ENCODE measurements at regions not wholly inside any gene's neighbourhood (a gene's known extent, or its start where the extent isn't known, plus 50 kb on each side); places are given as distances from the start of the nearest gene placed in this dataset.
"Not testable (repeated sequence)": the region's sequence is repeated elsewhere in the genome, so short reads cannot be mapped to it uniquely, and the experiment has no call there.

DNA sequence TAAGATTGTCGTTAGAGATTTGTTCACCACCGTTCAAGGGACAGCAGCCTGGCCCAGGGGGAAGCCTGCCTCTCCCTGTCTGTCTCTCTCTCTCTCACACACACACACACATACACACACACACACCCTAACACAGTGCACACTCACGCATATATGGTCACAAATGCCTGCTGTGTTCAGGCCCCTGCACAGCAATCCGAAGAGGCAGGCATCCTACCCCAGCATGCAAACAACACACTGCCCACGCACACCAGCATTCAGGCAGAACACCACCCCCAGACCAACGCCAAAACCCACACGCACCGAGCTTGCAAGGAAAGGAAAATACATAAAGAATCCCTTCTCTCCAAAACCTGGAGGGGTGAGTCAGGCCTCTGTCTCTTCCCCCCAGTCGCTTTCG is 111.6 kb upstream of the FOXD4L5 start:
- DNase-seq (ENCODE audit: low read depth): not testable (repeated sequence)

DNA sequence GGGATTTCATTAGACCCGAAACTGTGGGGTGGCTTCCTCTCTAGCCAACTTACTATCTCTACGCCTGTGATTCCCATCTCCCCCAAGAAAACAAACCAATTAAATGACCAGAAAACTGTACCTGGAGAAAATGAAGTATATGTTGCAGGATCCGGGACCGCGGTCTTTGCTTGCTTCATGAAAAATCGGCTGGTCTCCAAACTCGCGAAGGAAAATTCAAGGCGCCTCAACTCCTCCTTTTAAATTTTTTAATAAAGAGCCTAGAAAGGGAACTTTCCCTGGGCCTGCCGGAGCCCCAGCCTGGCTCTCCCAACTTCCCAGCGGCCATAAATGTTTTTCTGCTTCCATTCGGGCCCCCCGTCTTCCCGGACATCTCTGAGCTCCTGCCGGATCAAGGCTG is 110.8 kb upstream of the FOXD4L5 start:
- DNase-seq (ENCODE audit: low read depth): not testable (repeated sequence)

DNA sequence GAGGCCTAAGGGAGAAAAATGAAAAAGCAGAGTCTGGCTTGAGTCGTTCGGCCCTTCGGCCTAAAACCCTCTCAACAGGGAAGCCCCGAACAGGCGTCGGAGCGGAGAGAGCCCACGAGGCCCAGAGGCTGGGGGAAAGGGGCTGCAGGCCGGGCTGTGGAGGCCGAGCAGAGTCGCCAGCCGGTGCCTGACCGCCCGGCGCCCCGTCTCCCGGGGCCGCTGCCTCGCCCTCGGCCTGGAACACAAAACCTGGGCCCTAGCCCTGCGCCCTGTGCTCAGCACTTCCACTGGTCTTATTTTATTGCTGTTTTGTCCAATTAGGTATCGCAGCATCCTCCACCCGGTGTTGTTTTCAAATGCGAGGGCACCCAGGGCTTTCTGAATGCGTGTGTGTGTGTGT is 110.1 kb upstream of the FOXD4L5 start:
- not testable (repeated sequence) for DNase-seq (ENCODE audit: low read depth)

DNA sequence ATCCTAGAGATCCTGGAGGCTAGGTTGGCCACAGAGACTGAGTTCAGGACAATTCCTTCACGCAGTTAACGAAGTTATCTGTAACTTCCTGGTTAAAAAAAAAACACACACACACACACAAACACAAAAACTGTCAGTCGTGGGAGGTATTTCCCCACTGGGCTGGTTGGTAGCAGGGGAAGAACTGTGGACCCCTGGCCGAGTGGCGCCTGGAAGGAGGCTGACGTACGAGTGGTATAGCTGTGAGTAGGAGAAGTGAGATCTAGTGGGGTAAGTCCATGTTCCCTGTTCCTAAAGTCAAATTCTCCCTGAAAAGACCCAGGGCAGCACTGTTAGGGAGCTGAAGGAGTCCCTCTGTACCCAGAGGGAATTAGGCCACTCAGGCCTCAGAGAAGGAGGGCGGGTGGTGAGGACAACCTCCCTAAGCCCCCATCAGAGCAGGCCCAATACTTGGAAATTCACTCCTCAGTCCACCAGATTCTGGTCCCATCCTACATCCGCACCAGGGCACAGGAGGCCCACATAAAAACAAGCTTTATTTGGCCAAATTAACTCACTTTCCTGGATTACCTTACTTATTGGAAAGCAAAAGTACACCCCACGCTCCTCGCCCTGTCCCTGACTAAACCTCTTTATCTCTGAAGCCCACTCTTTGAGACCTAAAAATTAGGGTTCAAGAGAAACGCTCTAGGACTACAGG is 108.3 kb upstream of the FOXD4L5 start:
- DNase-seq (ENCODE audit: low read depth): not testable (repeated sequence)

DNA sequence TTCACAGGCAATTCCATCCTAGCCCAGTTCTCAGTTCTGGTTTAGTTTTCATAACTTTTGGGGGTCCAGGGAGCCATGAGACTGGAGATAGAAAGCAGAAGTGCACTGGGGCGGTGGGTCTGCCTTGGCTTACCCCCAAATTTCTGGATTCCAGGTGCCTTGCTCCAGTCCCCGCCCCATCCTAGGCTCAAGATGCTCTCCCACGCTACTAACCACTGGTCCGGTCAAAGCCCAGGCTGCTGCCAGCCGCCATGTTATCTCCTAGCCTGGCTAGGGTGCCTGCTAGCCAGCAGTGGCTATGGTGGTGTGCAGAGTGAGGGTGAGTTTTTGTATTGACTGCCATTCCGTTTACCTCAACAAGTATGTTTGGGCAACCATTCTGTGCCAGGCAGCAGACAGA is 107.6 kb upstream of the FOXD4L5 start:
- not testable (repeated sequence) for DNase-seq (ENCODE audit: low read depth)

DNA sequence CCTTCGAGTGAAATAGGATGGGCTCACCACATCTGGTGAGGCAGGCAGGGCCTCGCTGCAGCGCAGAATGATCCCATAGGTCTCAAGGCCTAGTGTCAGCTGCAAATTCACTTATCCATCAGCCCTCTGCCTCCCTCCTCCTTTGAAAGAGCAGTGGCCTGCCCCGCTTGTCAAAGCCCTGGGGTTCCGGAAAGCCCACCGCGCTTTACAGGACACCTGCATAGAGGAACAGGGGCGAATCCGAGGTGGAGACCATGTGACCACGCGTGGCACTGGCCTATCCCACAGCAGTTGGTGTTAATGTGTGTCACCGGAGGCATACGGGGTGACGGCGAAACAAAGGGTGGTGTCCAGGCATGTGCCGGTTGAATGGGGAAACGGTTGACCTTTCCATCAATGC is 104.7 kb upstream of the FOXD4L5 start:
- DNase-seq (ENCODE audit: low read depth): not testable (repeated sequence)

DNA sequence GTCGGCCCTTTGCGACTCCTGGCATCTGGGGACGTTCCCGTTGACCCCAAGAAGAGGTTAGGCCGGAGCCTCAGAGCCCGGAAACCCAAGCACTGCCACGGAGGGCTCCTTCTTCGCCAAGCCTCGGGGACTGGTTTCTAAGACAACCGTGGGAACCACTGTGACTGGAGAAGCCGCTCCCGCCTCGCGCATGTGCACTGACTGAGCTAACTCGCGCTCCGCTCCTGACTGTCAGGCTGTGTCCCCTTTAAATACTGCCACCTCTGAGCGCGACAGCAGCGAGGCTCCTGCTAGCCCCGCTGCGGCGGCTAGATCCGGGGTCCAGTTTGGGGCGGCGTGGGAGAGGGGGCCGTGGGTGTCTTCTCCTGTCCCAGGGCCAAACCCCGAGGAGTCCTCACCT is 104.2 kb upstream of the FOXD4L5 start:
- not testable (repeated sequence) for DNase-seq (ENCODE audit: low read depth)

DNA sequence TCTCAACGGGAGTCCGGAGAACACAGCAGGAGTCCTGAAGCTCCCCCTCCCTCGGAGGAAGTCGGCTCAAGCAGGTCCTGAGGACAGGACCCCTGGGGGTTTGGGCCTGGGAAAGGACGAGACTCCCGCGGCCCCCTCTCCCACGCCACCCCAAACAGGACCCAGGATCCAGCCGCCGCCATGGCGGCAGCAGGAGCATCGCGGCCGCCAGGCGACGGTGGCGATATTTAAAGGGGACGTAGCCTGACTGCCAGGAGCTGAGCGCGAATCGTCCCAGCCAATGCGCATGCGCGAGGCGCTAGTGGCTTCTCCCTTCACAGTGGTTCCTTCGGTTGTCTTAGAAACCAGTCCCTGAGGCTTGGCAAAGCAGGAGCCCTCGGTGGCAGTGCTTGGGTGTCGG is 101.7 kb upstream of the FOXD4L5 start:
- DNase-seq (ENCODE audit: low read depth): peak; percentile 53

DNA sequence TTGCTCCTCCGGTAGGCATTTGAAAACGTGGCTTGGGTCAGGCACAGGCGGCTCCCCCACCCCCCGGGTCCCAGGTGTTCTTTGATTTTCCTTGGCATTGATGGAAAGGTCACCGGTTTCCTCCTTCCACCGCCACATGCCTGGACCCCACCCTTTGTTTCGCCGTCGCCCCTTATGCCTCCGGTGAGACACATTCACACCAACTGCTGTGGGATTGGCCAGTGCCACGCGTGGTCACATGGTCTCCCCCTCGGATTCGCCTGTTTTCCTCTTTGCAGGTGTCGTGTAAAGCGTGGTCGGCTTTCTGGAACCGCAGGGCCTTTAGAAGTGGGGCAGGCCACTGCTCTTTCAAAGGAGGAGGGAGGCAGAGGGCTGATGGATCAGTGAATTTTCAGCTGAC is 101.2 kb upstream of the FOXD4L5 start:
- not testable (repeated sequence) for DNase-seq (ENCODE audit: low read depth)

DNA sequence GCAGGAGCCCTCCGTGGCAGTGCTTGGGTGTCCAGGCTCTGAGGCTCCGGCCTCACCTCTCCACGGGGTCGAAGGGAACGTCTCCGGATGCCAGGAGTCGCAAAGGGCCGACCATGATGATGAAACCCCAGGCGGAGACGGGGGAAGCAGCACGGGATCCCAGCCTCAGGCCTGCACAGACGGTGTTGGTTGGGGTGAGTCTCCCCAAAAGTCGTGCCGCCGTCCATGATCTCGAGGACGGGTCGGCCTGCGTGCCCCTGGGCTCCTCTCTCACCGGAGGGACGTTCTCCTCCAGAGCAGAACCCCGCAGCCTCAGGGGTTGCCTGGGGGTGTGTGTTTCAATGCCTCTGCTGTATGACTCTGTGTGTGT is 100.6 kb upstream of the FOXD4L5 start:
- not testable (repeated sequence) for DNase-seq (ENCODE audit: low read depth)

DNA sequence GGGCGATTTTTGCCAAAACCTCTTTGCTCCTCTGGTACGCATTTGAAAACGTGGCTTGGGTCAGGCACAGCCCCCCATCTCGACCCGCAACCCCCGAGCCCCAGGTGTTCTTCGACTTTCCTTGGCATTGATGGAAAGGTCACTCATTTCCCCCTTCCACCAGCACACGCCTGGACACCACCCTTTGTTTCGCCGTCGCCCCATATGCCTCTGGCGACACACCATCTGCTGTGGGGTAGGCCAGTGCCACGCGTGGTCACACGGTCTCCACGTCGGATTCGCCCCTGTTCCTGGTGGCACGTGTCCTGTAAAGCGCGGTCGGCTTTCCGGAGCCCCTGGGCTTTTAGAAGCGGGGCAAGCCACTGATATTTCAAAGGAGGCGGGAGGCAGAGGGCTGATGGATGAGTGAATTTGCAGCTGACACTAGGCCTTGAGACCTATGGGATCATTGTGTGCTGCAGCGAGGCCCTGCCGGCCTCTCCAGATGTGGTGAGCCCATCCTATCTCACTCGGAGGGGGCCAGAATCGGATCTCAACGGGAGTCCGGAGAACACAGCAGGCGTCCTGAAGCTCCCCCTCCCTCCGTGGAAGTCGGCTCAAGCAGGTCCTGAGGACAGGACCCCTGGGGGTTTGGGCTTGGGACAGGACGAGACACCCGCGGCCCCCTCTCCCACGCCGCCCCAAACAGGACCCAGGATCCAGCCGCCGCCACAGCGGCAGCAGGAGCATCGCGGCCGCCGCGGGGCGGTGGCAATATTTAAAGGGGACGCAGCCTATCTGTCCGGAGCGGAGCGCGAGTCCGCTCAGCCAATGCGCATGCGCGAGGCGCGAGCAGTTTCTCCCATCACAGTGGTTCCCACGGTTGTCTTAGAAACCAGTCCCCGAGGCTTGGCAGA is 100.0 kb upstream of the FOXD4L5 start:
- not testable (repeated sequence) for DNase-seq (ENCODE audit: low read depth)

DNA sequence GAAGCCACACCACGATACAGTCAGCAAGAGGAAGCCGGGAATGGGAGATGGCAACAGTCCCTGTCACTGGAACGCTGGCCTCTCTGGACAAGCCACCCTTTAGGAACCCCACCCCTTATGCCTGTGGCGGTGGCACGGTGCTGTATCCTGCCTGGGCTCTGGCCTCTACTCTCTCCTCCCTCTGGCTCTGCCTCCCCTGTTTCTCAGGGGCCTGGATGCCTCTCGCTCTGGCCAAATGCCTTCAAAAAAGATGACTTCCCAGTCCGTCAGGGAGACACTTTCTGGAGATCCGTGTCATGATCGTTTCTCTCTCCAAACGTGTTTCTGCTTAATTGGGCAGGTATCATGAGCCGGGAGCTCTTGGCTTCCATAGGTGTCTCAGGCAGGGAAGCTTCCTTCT is 99.1 kb upstream of the FOXD4L5 start:
- DNase-seq (ENCODE audit: low read depth): not testable (repeated sequence)

DNA sequence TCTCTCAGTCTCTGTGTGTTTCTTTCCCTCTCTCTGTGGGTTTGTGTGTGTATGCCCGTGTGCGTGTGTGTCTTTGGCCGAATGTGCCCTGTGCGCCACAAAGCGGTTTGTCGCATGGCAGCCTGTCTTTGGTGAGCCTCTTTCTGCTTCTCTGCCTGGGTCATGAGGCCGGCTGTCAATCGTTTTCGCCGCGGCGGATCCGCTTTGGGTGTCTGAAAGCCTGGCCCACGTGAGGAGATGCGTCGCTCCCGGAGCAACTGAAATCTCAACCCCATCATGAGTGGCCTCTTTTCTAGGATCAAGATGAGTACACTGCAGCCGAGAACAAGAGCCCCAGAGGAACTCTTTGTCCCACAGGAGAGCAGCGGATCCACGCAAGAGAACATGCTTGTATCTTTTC is 98.6 kb upstream of the FOXD4L5 start:
- not testable (repeated sequence) for DNase-seq (ENCODE audit: low read depth)

DNA sequence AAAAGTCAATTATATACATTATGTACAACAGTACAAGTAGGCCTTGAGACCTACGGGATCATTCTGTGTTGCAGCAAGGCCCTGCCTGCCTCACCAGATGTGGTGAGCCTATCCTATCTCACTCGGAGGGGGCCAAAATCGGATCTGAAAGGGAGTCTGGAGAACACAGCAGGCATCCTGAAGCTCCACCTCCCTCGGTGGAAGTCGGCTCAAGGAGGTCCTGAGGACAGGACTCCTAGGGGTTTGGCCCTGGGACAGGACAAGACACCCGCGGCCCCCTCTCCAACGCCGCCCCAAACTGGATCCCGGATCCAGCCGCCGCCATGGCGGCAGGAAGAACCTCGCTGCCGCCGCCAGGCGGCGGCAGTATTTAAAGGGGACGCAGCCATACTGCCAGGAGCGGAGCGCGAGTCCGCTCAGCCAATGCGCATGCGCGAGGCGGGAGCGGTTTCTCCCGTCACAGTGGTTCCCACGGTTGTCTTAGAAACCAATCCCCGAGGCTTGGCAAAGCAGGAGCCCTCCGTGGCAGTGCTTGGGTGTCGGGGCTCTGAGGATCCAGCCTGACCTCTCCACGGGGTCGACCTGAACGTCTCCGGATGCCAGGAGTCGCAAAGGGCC is 97.8 kb upstream of the FOXD4L5 start:
- peak; percentile 46 for DNase-seq (ENCODE audit: low read depth)
